CD4-positive, alpha-beta T cell (primary cell): ENCODE measurements at regions not wholly inside any gene's neighbourhood (a gene's known extent, or its start where the extent isn't known, plus 50 kb on each side); places are given as distances from the start of the nearest gene placed in this dataset.
"Not testable (repeated sequence)": the region's sequence is repeated elsewhere in the genome, so short reads cannot be mapped to it uniquely, and the experiment has no call there.

Experiments
- ATAC-seq: fragments of 200-7000 bp; cut with Tn5 transposase; one replicate; pipeline ENCODE4 v1.10.0; 2022; ENCODE audit warnings: mild to moderate bottlenecking; ENCODE audit not compliant: poor library complexity
- CTCF ChIA-PET: fragments of 350-600 bp; sonication (Branson Sonifier 250); formaldehyde crosslinking; loops from one replicate; lab custom pipeline; 2021; ENCODE audit warnings: antibody characterized with exemption, inconsistent platforms; lab: Charles Lee
- POLR2A ChIA-PET: fragments of 350-600 bp; sonication (Branson Sonifier 250); formaldehyde crosslinking; loops from one replicate; lab custom pipeline; 2021; ENCODE audit warnings: antibody characterized with exemption, inconsistent platforms; lab: Charles Lee
- DNase-seq, 14 experiments: peaks; one replicate each; pipeline ENCODE4 v3.0.0-alpha.2; 2013 to 2020; ENCODE audit warnings: mixed read lengths in 2 of 14
- H3K27ac ChIP-seq, 2 donors: one replicate each; pipeline versions ENCODE4 v1.5.1 to v1.7.0; 2013; ENCODE audit warnings: low read length in 2 of 2, low read depth in 1 of 2, mild to moderate bottlenecking in 1 of 2
- H3K27me3 ChIP-seq, 2 experiments: 1 replicate in 1 of 2; 2 replicates in 1 of 2; pipeline versions ENCODE4 v1.6.1 to v1.7.0; 2013; ENCODE audit warnings: low read length in 2 of 2, control low read depth in 1 of 2, mild to moderate bottlenecking in 1 of 2, moderate library complexity in 1 of 2; ENCODE audit not compliant: insufficient read depth in 2 of 2, control insufficient read depth in 1 of 2
- H3K36me3 ChIP-seq: one replicate; pipeline ENCODE4 v1.6.1; 2013; ENCODE audit warnings: low read length, control low read depth; ENCODE audit not compliant: insufficient read depth
- H3K4me1 ChIP-seq: one replicate; pipeline ENCODE4 v1.6.1; 2013; ENCODE audit warnings: low read length, control low read depth; ENCODE audit not compliant: insufficient read depth
- H3K4me3 ChIP-seq: one replicate; pipeline ENCODE4 v1.5.1; 2013; ENCODE audit warnings: mild to moderate bottlenecking, low read length, moderate library complexity
- H3K9me3 ChIP-seq, 2 experiments: 1 replicate in 1 of 2; 2 replicates in 1 of 2; pipeline versions ENCODE4 v1.6.1 to v1.7.0; 2013; ENCODE audit warnings: low read length in 2 of 2, mild to moderate bottlenecking in 2 of 2, control low read depth in 1 of 2, moderate library complexity in 1 of 2; ENCODE audit not compliant: control insufficient read depth in 1 of 2, insufficient read depth in 1 of 2
- H3K27ac Mint-ChIP-seq: one replicate; pipeline ENCODE4 v1.8.0; 2020; ENCODE audit warnings: mixed read lengths
- H3K27me3 Mint-ChIP-seq: one replicate; pipeline ENCODE4 v1.8.0; 2021; ENCODE audit warnings: mixed read lengths
- H3K36me3 Mint-ChIP-seq: one replicate; pipeline ENCODE4 v1.8.0; 2021; ENCODE audit warnings: low read depth, mixed read lengths
- H3K4me1 Mint-ChIP-seq: one replicate; pipeline ENCODE4 v1.8.0; 2021; ENCODE audit warnings: low read depth, mixed read lengths
- H3K4me3 Mint-ChIP-seq: one replicate; pipeline ENCODE4 v1.8.0; 2020; ENCODE audit warnings: mild to moderate bottlenecking, mixed read lengths
- H3K9me3 Mint-ChIP-seq: one replicate; pipeline ENCODE4 v1.8.0; 2020; ENCODE audit warnings: mixed read lengths
- intact Hi-C, 2 experiments: fragments of 100-400 bp; cut with DNase I in 1 of 2; cut with micrococcal nuclease in 1 of 2; formaldehyde crosslinking; loops; one replicate each; pipeline versions ENCODE4 v1.15.1 to v1.9.0; 2023 to 2025; cut with DNase I, micrococcal nuclease
- TF ChIP-seq, protein P1 (sequence below): fragments of 200-600 bp; IDR thresholded peaks from one replicate; pipeline ENCODE4 v1.8.0; 2022; ENCODE audit warnings: antibody characterized with exemption, mild to moderate bottlenecking

DNA sequence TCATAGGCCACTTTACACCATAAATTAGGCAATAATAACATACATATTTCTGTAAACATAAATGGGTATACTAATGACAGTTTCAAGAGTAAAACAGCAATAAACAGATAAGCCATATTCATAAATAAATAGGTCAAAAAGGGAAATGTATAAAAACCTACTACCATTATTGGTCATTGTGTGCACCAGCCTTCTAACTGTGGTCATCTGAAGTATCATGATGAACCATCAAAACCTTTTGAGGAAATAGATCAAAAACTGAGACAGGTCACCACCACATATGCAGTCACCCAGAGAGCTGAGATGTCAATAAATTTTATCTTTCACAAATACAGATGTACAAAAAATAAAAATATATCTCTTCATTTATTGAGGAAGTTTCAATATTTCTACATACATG is 438.8 kb upstream of the FAM174A start:
- H3K4me1 Mint-ChIP-seq, H3K4me1 ChIP-seq, H3K36me3 ChIP-seq, ATAC-seq, H3K4me3 ChIP-seq, intact Hi-C loops, H3K9me3 Mint-ChIP-seq, H3K27ac Mint-ChIP-seq, H3K9me3 ChIP-seq, H3K36me3 Mint-ChIP-seq, POLR2A ChIA-PET, DNase-seq, H3K27ac ChIP-seq, CTCF ChIA-PET, H3K4me3 Mint-ChIP-seq, H3K27me3 ChIP-seq, H3K27me3 Mint-ChIP-seq: not testable (repeated sequence)

DNA sequence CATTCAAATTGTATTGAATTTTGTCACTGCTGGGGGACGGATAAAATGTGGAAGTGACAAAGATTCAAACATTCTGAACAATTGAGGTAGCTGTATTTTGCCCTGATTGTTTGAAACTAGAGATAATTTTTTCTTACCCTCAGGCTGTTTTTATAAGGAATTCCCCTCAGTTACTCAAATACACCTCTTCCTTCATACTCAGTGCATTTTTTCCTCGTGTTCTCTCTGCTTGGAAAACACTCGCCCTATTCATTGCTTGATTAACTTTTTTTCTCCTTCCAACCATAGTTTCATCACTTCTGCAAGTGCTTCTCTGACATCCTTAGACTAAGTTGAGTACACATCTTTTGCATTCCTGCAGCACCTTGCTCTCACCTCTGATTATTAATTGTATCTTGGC is 454.5 kb upstream of the FAM174A start:
- H3K4me1 Mint-ChIP-seq, H3K27me3 Mint-ChIP-seq, POLR2A ChIA-PET, DNase-seq, CTCF ChIA-PET, H3K27ac ChIP-seq, H3K4me3 ChIP-seq, H3K4me3 Mint-ChIP-seq, H3K9me3 ChIP-seq, H3K27me3 ChIP-seq, ATAC-seq, H3K36me3 ChIP-seq, H3K36me3 Mint-ChIP-seq, intact Hi-C loops, H3K4me1 ChIP-seq, H3K27ac Mint-ChIP-seq, H3K9me3 Mint-ChIP-seq: not testable (repeated sequence)

DNA sequence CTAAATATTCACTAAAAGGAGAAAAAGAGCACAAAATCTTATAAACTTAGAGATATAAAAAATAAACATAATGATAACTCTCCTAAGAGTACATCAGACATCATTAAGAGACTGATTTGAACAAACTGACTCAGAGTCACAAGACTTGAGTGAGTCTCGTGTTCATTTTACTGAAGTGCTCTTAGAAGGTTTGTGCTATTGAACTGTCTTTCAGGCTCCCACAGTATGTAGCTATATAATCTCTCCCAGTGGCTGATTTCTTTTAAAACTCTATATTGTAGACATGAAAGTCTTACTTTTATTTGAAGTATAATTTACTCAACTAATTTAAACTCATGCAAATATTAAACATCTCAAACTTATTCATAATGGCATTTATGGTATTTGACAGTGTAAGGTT is 456.0 kb upstream of the FAM174A start:
- H3K27ac Mint-ChIP-seq, DNase-seq, H3K9me3 ChIP-seq, POLR2A ChIA-PET, H3K9me3 Mint-ChIP-seq, H3K4me3 ChIP-seq, H3K4me3 Mint-ChIP-seq, H3K27me3 ChIP-seq, H3K27ac ChIP-seq, H3K36me3 Mint-ChIP-seq, H3K27me3 Mint-ChIP-seq, H3K36me3 ChIP-seq, CTCF ChIA-PET, ATAC-seq, intact Hi-C loops, H3K4me1 Mint-ChIP-seq, H3K4me1 ChIP-seq: not testable (repeated sequence)

DNA sequence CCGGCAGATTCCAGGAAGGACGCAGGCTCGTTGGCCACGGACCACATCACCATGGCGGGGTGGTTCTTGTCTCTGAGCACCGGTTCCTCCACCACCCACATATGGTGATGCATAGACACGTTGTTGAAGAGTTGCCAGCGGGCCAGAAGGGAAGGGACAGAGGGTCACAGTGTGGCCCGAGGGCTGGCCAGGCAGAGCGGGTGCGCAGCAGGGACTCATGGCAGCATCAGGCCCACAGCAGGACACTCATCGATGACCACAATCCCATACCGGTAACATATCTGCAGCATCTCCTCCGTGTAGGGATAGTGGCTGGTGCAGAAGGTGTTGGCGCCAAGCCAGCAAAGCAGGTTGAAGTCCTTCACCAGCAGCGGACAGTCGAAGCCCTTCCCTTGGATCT is 469.2 kb upstream of the FAM174A start:
- ATAC-seq, H3K27ac Mint-ChIP-seq, H3K4me3 ChIP-seq, H3K4me1 Mint-ChIP-seq, H3K27me3 ChIP-seq, DNase-seq, CTCF ChIA-PET, H3K27ac ChIP-seq, intact Hi-C loops, H3K4me3 Mint-ChIP-seq, H3K36me3 ChIP-seq, H3K4me1 ChIP-seq, POLR2A ChIA-PET, H3K27me3 Mint-ChIP-seq, H3K9me3 ChIP-seq, H3K9me3 Mint-ChIP-seq, H3K36me3 Mint-ChIP-seq: not testable (repeated sequence)

DNA sequence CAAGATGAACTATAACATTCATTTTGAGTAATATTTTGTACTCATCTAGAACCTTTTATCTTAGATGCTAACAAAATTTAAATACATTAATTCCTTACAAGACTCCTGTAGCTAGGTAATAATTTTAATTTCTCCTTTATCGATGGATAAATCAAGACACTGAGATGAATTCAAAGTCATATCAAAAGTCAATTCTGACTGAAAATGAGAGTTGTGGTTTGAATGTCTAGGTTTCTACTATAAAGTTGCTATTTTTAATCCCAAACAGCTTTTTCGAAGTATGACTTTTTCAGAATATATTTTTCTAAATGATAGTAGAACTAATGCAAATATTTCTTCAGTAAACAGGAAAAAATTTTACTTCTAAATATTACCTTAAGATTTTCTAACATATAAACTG is 491.7 kb upstream of the FAM174A start:
- Histone ChIP-seq H3K36me3 (no peaks in the 10 kb centered on the region), H3K9me3 (no peaks in the 10 kb centered on the region), H3K4me1 (no peaks in the 10 kb centered on the region), H3K4me3 (no peak overlapping the region), H3K27ac (no peak overlapping the region), H3K27me3 (no peaks in the 10 kb centered on the region)
- no peaks in the 10 kb centered on the region for H3K36me3 Mint-ChIP-seq
- no peaks in the 10 kb centered on the region for H3K9me3 Mint-ChIP-seq
- POLR2A ChIA-PET, result no interaction called here
- TF ChIP-seq, protein P1, sequence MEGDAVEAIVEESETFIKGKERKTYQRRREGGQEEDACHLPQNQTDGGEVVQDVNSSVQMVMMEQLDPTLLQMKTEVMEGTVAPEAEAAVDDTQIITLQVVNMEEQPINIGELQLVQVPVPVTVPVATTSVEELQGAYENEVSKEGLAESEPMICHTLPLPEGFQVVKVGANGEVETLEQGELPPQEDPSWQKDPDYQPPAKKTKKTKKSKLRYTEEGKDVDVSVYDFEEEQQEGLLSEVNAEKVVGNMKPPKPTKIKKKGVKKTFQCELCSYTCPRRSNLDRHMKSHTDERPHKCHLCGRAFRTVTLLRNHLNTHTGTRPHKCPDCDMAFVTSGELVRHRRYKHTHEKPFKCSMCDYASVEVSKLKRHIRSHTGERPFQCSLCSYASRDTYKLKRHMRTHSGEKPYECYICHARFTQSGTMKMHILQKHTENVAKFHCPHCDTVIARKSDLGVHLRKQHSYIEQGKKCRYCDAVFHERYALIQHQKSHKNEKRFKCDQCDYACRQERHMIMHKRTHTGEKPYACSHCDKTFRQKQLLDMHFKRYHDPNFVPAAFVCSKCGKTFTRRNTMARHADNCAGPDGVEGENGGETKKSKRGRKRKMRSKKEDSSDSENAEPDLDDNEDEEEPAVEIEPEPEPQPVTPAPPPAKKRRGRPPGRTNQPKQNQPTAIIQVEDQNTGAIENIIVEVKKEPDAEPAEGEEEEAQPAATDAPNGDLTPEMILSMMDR, result no peak
- intact Hi-C loops, result no loop called here
- H3K4me1 Mint-ChIP-seq, result no peaks in the 10 kb centered on the region
- no peak for DNase-seq
- CTCF ChIA-PET, result no interaction called here
- no peak for ATAC-seq
- no peak overlapping the region for H3K27ac Mint-ChIP-seq
- no peaks in the 10 kb centered on the region for H3K27me3 Mint-ChIP-seq
- H3K4me3 Mint-ChIP-seq, result no peak overlapping the region
